HG02840 (cell line): ENCODE measurements at regions not wholly inside any gene's neighbourhood (a gene's known extent, or its start where the extent isn't known, plus 50 kb on each side); places are given as distances from the start of the nearest gene placed in this dataset.
"Not testable (repeated sequence)": the region's sequence is repeated elsewhere in the genome, so short reads cannot be mapped to it uniquely, and the experiment has no call there.

Experiments used
- ATAC-seq: cut with Tn5 transposase; IDR thresholded peaks from one replicate; pipeline ENCODE4 v1.9.1; 2021; ENCODE audit warnings: mild to moderate bottlenecking, moderate library complexity, moderate number of reproducible peaks; ENCODE audit not compliant: unreplicated experiment, low FRiP score

DNA sequence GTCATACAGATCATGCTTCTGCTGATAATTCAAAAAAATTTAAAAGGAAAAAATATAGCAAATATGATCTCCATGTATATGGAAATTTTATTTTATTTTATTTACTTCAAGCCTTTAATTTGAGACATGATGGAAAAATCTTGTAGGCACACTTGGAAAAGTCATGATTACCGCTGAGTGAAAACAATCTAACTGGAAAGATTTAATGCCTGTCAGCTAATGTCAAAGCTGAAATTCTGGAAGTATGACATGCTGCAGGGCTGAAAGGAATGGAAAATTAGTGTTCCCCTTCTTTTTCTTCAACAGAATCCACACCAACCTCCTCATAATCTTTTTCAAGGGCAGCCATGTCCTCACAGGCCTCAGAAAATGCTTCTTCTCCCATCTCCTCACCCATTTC lies 58.2 kb downstream of the RPRM start:
- no peak for ATAC-seq

DNA sequence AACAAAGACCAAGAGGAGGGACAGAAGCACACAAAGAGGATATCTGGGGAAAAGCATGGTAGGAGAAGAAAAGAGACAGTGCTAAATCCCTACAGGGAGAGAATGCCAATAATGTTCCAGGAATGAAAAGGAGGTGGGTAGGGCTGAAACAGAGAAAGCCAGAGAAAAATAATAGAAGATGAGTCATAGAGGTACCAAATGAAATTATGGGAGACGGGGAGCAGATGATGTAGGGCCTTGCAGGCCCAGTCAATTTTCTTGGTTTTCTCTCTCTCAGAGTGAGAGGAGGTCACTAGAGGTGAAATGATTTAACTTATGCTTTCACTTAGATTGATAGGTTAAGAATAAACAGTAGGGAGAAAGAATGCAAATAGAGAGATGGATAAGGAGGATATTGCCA lies 61.5 kb downstream of the RPRM start:
- ATAC-seq: no peak

DNA sequence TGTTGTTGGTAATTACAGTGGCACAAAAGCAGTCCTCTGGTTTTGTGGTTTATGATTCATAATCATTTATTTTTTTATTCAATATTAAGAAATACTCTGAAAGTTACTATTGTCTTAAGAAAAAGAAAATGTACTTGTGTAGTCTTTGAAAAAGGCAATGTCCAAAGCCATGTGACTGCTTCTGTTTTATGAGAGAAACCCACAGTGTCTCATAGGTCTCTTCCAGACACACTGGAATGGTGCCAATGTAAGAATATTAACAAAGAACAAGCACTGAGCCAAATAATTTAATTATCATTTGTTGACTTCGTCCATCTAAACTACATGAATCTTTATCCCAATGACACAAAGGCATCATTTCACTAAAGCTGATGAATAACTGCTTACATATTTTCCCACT lies 62.5 kb downstream of the RPRM start:
- no peak for ATAC-seq

DNA sequence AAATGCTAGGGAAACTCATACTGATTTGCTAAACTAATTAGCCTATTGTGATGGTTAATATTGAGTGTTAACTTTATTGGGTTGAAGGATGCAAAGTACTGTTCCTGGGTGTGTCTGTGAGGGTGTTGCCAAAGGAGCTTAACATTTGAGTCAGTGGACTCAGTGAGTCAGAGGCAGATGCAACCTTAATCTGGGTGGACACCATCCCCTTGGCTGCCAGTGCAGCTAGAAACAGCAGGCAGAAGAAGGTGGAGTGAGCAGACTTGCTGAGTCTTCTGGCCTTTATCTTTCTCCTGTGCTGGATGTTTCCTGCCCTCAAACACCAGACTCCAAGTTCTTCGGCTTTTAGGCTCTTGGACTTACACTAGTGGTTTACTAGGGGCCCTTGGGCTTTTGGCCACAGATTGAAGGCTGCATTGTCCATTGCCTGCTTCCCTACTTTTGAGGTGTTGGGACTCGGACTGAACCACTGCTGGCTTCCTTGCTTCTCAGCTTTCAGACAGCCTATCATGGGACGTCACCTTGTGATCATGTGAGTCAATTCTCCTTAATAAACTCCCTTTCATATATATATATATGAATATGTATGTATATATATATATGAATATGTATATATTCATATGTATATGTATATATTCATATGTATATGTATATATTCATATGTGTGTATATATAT lies 69.7 kb downstream of the RPRM start:
- ATAC-seq: no peak

DNA sequence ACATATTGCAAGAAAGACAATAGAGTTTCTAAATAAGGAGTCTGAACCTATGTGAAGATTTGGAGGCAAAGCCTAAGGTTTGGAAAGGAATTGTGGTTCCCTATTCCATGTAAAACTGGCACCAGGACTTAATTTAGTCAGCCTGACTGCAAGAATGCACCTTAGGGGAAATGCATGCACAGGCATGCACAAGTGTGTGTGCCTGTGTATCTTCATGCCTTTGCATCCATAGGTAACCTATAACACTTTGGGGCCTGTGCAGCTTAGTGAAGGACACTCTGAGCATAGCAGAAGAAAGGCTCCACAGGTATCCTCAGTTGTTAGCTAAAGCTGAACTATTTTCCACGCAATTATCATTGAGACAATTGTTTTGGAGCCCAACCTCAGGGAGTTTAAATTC lies 73.4 kb downstream of the RPRM start:
- no peak for ATAC-seq

DNA sequence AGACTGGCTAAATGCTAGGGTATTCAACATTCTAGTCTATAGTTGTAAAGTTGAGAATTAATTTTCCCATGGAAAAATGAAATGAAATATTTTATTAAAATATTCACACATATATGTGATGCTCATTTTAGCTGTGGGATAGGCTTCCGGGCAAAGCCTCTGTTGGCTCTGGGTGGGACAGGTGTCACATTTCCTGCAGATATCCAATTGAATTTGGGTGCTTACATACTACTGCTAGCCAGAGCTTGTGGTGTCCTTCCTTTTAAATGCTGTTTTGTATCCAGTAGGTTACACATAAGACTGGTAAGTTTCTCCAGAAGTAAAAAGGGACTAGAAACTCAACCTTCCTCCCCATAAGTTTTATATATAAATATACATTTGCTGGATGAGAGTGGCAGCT lies 73.8 kb downstream of the RPRM start:
- no peak for ATAC-seq

DNA sequence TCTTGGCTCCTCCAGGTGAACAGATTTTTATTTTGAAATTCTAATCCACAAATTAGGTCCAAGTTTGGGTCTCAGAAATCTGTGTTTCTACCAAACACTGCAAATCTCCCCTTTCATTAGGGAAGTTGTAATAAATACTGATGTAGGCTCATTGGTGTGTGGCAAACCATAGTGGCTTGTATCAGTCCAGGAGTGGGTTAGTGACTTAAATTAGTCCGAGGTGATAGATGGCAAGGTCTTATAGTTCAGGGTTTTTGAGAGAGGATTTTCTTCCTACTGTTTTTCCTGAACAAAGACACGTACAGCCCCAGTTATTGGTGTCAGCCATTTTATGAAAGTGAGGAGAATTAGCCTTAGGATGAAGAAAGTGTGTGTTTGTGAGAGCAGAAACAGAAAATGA lies 74.6 kb downstream of the RPRM start:
- no peak for ATAC-seq

DNA sequence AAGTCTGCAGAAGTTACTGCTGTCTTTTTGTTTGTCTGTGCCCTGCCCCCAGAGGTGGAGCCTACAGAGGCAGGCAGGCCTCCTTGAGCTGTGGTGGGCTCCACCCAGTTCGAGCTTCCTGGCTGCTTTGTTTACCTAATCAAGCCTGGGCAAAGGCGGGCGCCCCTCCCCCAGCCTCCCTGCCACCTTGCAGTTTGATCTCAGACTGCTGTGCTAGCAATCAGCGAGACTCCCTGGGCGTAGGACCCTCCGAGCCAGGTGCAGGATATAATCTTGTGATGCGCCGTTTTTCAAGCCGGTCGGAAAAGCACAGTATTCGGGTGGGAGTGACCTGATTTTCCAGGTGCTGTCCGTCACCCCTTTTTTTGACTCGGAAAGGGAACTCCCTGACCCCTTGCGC lies 75.2 kb downstream of the RPRM start:
- not testable (repeated sequence) for ATAC-seq

DNA sequence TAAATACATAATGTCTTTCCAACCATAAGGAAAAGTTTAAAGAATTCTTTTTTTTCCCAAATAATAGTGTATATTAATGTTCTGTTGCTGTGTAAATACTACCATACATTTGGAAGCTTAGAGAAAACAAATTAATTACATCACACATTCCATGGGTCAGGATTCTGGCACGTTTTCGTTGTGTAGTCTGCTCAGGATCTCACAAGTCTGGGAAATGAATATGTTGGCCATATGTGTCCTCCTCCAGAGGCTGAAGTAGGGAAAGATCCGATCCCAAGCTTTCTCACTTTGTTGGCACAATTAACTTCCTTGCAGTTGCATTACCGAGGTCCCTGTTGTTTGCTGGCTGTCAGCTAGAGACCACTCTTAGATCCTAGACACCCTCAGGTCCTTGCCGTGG lies 83.9 kb downstream of the RPRM start:
- ATAC-seq: no peak

DNA sequence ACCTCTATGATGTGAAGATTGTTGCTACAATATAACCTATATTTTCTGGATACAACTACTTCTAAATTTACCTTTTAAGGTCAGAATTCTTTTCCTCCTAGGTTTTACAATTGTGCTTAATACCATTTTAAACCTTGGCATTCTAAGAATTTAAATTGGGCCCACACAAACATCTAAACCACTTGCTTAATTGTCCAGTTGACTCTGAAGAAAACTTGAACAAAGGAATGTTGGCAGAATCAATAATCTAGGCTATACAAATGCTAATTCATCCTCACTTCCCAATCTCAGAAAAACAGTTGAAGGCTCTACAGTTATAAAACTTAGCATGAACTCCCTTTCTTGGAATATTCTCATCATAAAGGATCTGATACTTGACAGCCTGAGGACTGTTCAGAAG lies 84.3 kb downstream of the RPRM start:
- ATAC-seq: no peak

DNA sequence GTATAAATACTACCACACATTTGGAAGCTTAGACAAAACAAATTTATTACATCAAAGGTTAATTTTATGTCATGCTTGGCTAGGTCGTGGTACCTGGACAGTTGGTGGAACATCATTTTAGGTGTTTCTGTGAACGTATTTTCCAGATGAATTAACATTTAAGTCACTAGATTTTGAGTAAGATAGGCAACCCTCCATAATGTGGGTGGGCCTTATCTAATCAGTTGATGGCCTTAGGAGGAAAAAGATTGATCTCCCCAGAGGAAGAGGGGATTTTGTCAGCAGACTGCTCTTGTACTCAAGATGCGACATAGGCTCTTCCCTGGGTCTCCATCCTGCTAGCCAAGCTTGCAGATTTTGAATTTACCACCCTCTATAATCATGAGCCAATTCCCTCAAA lies 85.0 kb downstream of the RPRM start:
- no peak for ATAC-seq

DNA sequence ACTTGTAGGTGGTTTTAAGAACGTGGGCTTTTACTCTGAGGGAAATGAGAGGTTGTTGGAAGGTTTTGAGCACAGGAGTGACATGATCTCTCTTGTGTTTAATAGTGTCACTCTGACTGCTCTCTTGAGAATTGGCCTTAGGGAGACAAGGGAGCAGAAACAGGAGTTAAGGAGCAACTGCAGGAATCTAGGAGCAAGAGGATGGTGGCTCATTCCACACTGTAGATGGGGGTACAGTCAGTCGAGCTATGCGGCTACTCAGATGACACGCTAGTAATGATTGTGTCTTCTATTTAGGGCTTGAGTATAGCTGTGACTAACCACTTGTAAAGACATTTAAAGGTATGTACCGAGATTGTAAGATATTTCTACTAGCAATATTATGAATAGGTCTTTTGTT lies 87.4 kb downstream of the RPRM start:
- no peak for ATAC-seq

DNA sequence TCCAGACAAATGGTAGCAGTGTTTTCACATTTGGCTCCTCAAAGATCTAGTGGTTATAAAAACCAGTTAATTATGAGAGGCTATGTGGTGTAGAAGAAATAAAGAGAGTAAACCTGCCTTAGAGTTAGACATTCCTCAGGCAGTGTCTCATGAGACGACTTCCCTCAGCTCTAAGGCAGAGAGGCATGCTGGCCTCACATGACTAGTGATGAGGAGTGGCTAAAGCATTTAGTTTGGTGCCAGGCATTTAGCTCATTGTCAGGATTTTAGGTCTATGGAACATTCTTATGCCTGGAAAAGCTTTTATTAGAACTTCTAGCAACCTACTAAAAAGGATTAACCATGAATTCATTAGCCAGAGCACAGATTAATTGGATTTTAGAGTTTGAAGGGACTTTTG lies 90.3 kb downstream of the RPRM start:
- no peak for ATAC-seq

DNA sequence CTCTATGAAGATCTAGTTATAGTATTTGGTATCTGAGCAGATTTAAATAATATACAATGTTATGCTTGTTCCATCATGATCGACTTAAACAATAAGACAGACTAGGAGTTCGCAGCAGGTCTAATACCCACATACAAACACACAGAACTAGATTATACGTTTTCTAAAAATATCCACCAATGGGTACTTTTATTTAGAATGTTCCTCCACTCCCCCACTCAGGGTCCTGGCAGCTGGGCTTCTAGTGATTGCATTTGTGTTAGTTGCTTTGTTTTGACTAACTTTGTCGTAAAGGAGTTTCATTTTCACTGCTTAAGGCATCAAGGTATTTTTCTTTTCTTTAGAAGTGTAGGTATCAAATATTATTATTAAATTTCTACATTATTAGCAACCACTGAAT lies 91.4 kb downstream of the RPRM start:
- ATAC-seq: no peak

DNA sequence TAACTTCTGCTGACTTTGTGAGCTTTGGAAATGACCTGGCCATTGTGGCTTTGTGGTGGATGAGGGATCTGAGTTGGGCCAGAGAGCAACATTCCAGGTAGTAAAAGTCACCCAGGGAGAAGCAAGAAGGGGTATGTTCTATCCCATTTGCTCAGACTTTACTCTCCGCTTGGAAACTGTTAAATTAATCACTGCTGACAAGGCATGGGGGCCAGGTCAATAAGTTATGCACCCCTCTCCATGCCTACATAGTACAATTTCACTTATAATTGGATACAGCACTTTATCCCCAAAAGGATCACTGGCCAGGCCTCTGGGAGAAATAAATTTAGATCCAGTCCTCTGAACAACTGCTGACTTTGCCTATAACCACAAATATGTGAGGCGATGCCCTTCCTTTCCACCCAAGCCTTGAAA lies 92.1 kb downstream of the RPRM start:
- ATAC-seq: no peak

DNA sequence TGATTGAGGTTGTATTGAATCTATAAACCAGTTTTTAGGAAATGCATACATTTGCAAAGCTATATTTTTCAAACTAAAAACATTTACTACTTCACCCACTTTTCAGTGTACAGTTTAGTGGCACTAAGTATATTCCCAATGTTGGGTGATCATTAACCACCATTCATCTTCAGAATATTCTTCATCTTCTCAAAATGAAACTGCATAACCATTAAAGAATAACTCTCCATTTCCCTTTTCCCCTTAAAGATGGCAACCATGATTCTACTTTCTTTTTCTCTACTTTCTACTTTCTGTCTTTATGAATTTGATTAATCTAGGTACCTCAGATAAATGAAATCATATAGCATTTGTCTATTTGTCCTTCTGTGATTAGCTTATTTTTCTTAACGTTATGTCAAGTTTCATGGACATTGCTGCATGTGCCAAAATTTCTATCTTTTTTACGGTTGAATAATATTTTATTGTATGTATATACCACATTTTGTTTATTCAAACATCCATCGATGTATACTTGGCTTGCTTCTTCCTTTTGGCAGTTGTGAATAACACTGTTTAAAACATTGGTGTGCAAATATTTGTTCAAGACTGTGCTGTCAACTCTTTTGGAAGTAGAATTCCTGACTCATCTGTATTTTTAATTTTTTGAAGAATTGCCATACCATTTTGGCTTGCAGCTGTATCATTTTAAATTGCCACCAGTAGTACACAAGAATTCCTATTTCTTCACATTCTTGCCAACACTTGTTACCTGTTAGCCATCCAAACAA lies 104.9 kb downstream of the RPRM start:
- no peak for ATAC-seq

DNA sequence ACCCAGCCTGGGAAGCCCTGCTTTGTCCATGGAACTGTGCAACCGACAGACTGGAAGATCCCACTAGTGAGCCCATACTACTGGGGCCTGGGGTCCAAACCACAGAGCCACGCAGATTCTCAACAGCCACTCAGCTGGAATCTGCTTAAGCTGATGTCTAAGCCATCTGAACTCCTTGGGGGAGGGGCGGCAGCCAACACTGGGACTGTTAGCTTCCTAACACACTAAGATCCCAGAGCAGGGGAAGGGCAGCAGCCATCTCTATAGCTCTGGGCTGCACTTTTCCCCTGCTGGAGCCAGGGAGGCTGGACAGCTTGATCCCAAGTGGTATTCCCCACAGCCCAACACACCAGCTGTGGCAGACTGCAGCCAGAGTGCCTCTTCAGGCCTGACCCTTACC lies 118.3 kb downstream of the RPRM start:
- no peak for ATAC-seq

DNA sequence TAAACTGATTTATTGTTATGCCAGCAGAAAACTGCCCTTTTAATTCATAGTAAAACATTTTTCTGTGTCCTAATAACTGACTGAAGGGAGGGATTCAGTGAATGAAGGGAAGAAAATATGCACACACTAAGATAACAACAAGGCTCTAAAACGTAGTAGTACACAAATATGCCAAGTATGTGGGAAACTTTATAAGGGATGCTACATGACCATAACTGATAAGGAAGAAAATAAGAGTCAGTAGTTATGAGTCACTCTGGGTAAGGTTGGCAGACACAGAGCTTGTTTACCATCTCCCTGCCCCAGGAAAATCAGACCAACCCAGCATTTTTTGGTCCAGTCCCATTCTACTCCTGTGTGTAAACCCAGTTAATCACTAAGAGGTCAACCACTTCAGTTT lies 124.2 kb downstream of the RPRM start:
- no peak for ATAC-seq

DNA sequence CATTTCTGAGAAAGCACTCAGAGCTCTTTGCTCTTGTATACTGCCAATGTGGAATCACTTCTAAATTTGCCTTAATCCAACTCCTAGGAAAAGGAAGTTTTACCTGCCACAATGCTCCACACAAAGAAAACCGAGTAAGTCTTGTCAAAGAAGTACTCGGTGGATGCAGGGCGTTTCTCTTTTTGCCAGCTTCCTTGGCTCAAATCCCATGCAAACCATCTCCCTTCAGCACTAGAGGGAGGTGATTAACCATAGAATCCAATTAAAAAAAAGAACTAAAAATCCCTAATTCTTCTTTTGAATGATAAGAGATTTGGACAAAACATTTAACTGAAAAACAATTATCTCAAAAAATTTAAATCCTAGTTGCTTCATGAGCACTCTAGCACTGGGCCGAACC lies 129.0 kb downstream of the RPRM start:
- ATAC-seq: no peak

DNA sequence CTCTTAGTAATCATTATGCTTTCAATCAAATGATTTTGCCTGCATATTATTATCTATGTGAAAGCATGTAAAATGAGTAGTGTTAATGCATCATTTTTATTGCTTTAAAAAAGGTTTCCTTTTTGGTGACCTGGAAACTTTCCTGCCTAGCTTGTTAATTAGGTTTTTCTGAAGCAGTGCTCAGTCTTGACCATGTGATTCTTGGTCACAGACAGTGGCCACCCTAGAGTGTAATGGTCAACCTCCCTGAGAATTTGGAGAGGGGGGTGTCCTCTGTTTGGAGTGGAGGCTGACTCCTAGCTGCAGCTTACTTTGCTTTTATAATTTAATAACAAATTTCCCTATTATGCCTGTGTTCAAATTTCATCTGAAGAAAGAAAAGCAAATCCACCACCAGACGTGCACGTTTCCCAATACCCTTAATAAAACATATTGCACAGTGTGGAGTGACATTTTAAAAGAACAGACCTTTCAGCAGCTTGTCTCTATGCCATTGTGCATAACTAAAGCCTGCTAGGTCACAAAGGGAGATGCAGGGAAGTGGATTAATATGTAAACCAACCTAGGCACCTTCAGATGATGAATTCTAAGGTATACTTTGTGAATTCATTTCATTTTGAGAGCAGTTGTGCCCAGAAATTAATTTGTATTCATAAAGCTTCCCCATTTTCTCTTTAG lies 130.6 kb downstream of the RPRM start:
- ATAC-seq: no peak

DNA sequence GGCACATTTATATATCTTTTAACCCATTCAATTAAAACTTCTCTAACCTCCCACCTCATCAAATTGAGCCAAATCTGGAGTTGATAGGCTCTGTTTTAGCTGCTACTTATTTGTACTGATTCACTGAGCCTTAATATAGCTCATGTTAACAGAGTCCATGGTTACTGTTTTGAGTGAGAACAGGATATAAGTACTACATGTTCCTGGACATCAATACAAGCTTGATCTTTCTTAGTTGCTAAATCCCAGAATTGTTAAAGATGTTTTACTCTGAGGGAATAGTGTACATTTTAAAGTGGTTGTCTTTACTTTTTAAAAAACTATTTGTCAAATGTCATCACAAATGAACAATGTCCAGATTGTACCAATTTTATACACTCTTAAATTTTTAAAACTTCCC lies 157.7 kb downstream of the RPRM start:
- ATAC-seq: no peak

DNA sequence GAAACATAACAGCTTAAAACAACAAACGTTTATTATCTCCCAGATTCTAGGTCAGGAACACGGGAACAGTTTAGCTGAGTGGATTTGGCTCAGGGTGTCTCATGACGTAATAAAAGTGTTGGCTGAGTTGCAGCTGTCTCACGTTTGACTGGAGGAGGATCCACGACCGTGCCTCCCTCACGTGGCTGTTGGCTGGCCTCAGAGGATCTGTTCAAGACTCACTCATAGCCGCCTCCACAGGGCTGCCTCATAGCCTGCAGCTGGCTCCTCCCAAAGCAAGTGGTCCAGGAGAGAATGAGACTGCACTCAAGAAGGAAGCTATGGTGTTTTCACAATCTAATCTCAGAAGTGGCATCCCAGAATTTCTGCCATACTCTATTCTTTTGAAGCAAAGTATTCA lies 167.1 kb downstream of the RPRM start:
- ATAC-seq: no peak
